Esophagus muscularis mucosa (tissue), 3 donors: ENCODE measurements at regions not wholly inside any gene's neighbourhood (a gene's known extent, or its start where the extent isn't known, plus 50 kb on each side); places are given as distances from the start of the nearest gene placed in this dataset.

ENCODE experiments used
- CTCF ChIP-seq, 3 experiments: fragments of 200-600 bp in 2 of 3; fragments of 450-650 bp in 1 of 3; sonication (generic) in 2 of 3; IDR thresholded peaks; one replicate each; pipeline ENCODE4 v1.5.1; 2017 to 2019; ENCODE audit warnings: antibody characterized with exemption in 3 of 3, mild to moderate bottlenecking in 2 of 3, moderate library complexity in 1 of 3
- POLR2A ChIP-seq: fragments of 450-650 bp; IDR thresholded peaks from one replicate; pipeline ENCODE4 v1.6.1; 2017; ENCODE audit warnings: antibody characterized with exemption, moderate library complexity, mild to moderate bottlenecking, low read depth

GRCh38 chr11:32331792-32332191 lies 103.5 kb downstream of the WT1 start:
- TF ChIP-seq CTCF (IDR thresholded peaks at IDR 0.05), result no peak
- TF ChIP-seq POLR2A, result no peak
